ENCODE measurements at regions not wholly inside any gene's neighbourhood (a gene's known extent, or its start where the extent isn't known, plus 50 kb on each side); places are given as distances from the start of the nearest gene placed in this dataset.
"Not testable (repeated sequence)": the region's sequence is repeated elsewhere in the genome, so short reads cannot be mapped to it uniquely, and the experiment has no call there.

DNA sequence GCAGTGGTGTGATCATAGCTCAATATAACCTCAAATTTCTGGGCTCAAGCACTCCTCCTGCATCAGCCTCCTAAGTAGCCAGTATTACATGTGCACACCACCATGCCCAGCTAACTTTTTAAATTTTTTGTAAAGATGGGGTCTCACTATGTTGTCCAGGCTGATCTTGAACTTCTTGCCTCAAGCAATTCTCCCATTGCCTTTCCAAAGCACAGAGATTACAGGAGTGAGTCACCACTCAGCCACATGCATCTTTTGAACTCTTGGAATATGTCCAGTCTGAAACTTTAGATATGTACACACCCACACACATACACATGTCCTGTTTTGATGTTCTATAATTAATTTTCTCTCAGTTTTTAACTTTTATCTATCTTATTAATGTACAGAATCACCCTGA lies 2163.5 kb upstream of the DEFB115 start:
- H3K4me3 Mint-ChIP-seq; H3K27me3 ChIP-seq (ENCODE audit: insufficient read depth, low read length); H2BK120ac ChIP-seq (ENCODE audit: low read depth, low read length, poor library complexity, severe bottlenecking); H2BK20ac ChIP-seq (ENCODE audit: low read depth, low read length, poor library complexity, severe bottlenecking); H3K9ac ChIP-seq (ENCODE audit: extremely low read depth, insufficient read length, low read length); H3K14ac ChIP-seq (ENCODE audit: insufficient read depth, low read length); H4K5ac ChIP-seq (ENCODE audit: insufficient read length, low read depth, low read length); H3K27ac ChIP-seq (ENCODE audit: insufficient read length, low read depth, low read length); H3K4ac ChIP-seq (ENCODE audit: low read depth, low read length); H2BK15ac ChIP-seq (ENCODE audit: low read depth, low read length); H3K27ac Mint-ChIP-seq; H2AK5ac ChIP-seq (ENCODE audit: insufficient read length, low read length); H3K23me2 ChIP-seq (ENCODE audit: insufficient read length, low read depth, low read length, poor library complexity, severe bottlenecking); H3K4me1 ChIP-seq (ENCODE audit: insufficient read depth, low read length); H3K79me1 ChIP-seq (ENCODE audit: insufficient read depth, low read depth, low read length, poor library complexity, severe bottlenecking); H2BK12ac ChIP-seq (ENCODE audit: insufficient read length, low read depth, low read length); H3T11ph ChIP-seq (ENCODE audit: low read length); H3K79me2 ChIP-seq (ENCODE audit: insufficient read depth, low read length); H3K4me1 Mint-ChIP-seq; H4K20me1 ChIP-seq (ENCODE audit: control insufficient read depth, insufficient read depth, insufficient read length); H4K8ac ChIP-seq (replicated peaks; ENCODE audit: insufficient read length, low read depth, low read length); H3K27me3 Mint-ChIP-seq (ENCODE audit: low read depth); H2BK5ac ChIP-seq (ENCODE audit: insufficient read length, low read length); DNase-seq; H3K18ac ChIP-seq (ENCODE audit: insufficient read length, low read depth, low read length); H3K23ac ChIP-seq (ENCODE audit: insufficient read length, low read depth, low read length); H3K56ac ChIP-seq (ENCODE audit: insufficient read length, low read depth, low read length); H3K4me2 ChIP-seq (ENCODE audit: insufficient read depth, insufficient read length, low read length); H4K91ac ChIP-seq (ENCODE audit: insufficient read length, low read depth, low read length); H2AFZ ChIP-seq (ENCODE audit: low read length): not testable (repeated sequence)
- Mint-ChIP-seq H3K9me3 (peaks cover 68 to 69% of the 10 kb centered on the region in 2 experiments), H3K36me3 (ENCODE audit: insufficient read depth in 1 of 3, low read depth in 3 of 3) (peaks cover 8 to 25% (median 11%) of the 10 kb centered on the region in 3 experiments; a peak in 6 of 7 replicates)
- peaks cover 31% of the 10 kb centered on the region for H3K9me3 ChIP-seq (ENCODE audit: control insufficient read depth, low read depth, low read length)

- not testable (repeated sequence) for H2AK5ac ChIP-seq (ENCODE audit: insufficient read length, low read length); H2BK5ac ChIP-seq (ENCODE audit: insufficient read length, low read length); H3K4ac ChIP-seq (ENCODE audit: low read depth, low read length); H3T11ph ChIP-seq (ENCODE audit: low read length); H3K27ac ChIP-seq (ENCODE audit: insufficient read length, low read depth, low read length); H3K4me1 Mint-ChIP-seq; H3K4me3 Mint-ChIP-seq; H3K27ac Mint-ChIP-seq; H3K23me2 ChIP-seq (ENCODE audit: insufficient read length, low read depth, low read length, poor library complexity, severe bottlenecking); H2BK120ac ChIP-seq (ENCODE audit: low read depth, low read length, poor library complexity, severe bottlenecking); H2BK12ac ChIP-seq (ENCODE audit: insufficient read length, low read depth, low read length); H3K9ac ChIP-seq (ENCODE audit: extremely low read depth, insufficient read length, low read length); H3K23ac ChIP-seq (ENCODE audit: insufficient read length, low read depth, low read length); H3K14ac ChIP-seq (ENCODE audit: insufficient read depth, low read length); H3K27me3 Mint-ChIP-seq (ENCODE audit: low read depth); H4K20me1 ChIP-seq (ENCODE audit: control insufficient read depth, insufficient read depth, insufficient read length); H4K8ac ChIP-seq (replicated peaks; ENCODE audit: insufficient read length, low read depth, low read length); DNase-seq; H3K27me3 ChIP-seq (ENCODE audit: insufficient read depth, low read length); H3K56ac ChIP-seq (ENCODE audit: insufficient read length, low read depth, low read length); H2BK20ac ChIP-seq (ENCODE audit: low read depth, low read length, poor library complexity, severe bottlenecking); H3K4me2 ChIP-seq (ENCODE audit: insufficient read depth, insufficient read length, low read length); H3K79me2 ChIP-seq (ENCODE audit: insufficient read depth, low read length); H2AFZ ChIP-seq (ENCODE audit: low read length); H3K4me1 ChIP-seq (ENCODE audit: insufficient read depth, low read length); H4K91ac ChIP-seq (ENCODE audit: insufficient read length, low read depth, low read length); H3K18ac ChIP-seq (ENCODE audit: insufficient read length, low read depth, low read length); H4K5ac ChIP-seq (ENCODE audit: insufficient read length, low read depth, low read length); H2BK15ac ChIP-seq (ENCODE audit: low read depth, low read length); H3K79me1 ChIP-seq (ENCODE audit: insufficient read depth, low read depth, low read length, poor library complexity, severe bottlenecking)
- Mint-ChIP-seq H3K36me3 (ENCODE audit: insufficient read depth in 1 of 3, low read depth in 3 of 3) (peaks cover 0 to 12% (median 7%) of the 10 kb centered on the region in 3 experiments; a peak in 5 of 7 replicates), H3K9me3 (peaks cover 63 to 66% of the 10 kb centered on the region in 2 experiments)
- peaks cover 14% of the 10 kb centered on the region for H3K9me3 ChIP-seq (ENCODE audit: control insufficient read depth, low read depth, low read length)
- WGBS (ENCODE audit: extremely low coverage, insufficient read length, low lambda C conversion rate), result no CpG with 5 or more reads among the region's 1 CpG
These were observed 2160.8 kb upstream of the DEFB115 start for GRCh38 chr20:29096695-29097094.
